HK-2 (cell line): ENCODE measurements at regions not wholly inside any gene's neighbourhood (a gene's known extent, or its start where the extent isn't known, plus 50 kb on each side); places are given as distances from the start of the nearest gene placed in this dataset.

Source experiments
- DNase-seq: peaks from one replicate; pipeline ENCODE4 v3.0.0-alpha.2; 2018; ENCODE audit not compliant: unreplicated experiment

GRCh38 chr9:108512426-108513173, 343.2 kb downstream of the ACTL7B start:
- DNase-seq: no peak

GRCh38 chr9:108511307-108511706, 344.5 kb downstream of the ACTL7B start:
- DNase-seq: no peak

GRCh38 chr9:108496846-108497245, 358.9 kb downstream of the ACTL7B start:
- no peak for DNase-seq

GRCh38 chr9:108489567-108489966, 366.2 kb downstream of the ACTL7B start:
- DNase-seq: no peak

- DNase-seq: no peak
These were observed 369.0 kb downstream of the ACTL7B start for GRCh38 chr9:108486831-108487230.

- DNase-seq: no peak
These were observed 371.3 kb downstream of the ACTL7B start for GRCh38 chr9:108484468-108484867.

GRCh38 chr9:108483676-108484075, 372.1 kb downstream of the ACTL7B start:
- DNase-seq: no peak

- DNase-seq: no peak
These were observed 375.7 kb downstream of the ACTL7B start for GRCh38 chr9:108479989-108480652.

- DNase-seq: no peak
These were observed 377.1 kb downstream of the ACTL7B start for GRCh38 chr9:108478431-108479332.

- DNase-seq: no peak
These were observed 378.2 kb downstream of the ACTL7B start for GRCh38 chr9:108477529-108478006.

- DNase-seq: no peak
These were observed 379.2 kb downstream of the ACTL7B start for GRCh38 chr9:108476574-108476973.

GRCh38 chr9:108475813-108476212, 380.0 kb downstream of the ACTL7B start:
- DNase-seq: no peak

GRCh38 chr9:108474356-108474755, 381.4 kb downstream of the ACTL7B start:
- DNase-seq: no peak

- DNase-seq: no peak
These were observed 382.3 kb downstream of the ACTL7B start for GRCh38 chr9:108473209-108474112.

GRCh38 chr9:108469654-108470053, 386.1 kb downstream of the ACTL7B start:
- DNase-seq: no peak

- DNase-seq: peak; percentile 21
These were observed 387.4 kb downstream of the ACTL7B start for GRCh38 chr9:108468364-108468763.

GRCh38 chr9:108467653-108468324, 388.0 kb downstream of the ACTL7B start:
- DNase-seq: no peak

- DNase-seq: no peak
These were observed 388.6 kb downstream of the ACTL7B start for GRCh38 chr9:108467161-108467560.

- DNase-seq: no peak
These were observed 389.5 kb downstream of the ACTL7B start for GRCh38 chr9:108466304-108466703.

- DNase-seq: no peak
These were observed 391.7 kb downstream of the ACTL7B start for GRCh38 chr9:108463932-108464606.
